CD4-positive, alpha-beta T cell treated with Interleukin-12 subunit alpha and Interleukin-12 subunit beta, for 1 hour (primary cell): ENCODE measurements at regions not wholly inside any gene's neighbourhood (a gene's known extent, or its start where the extent isn't known, plus 50 kb on each side); places are given as distances from the start of the nearest gene placed in this dataset.

Experiments used
- DNase-seq: peaks from one replicate; pipeline ENCODE4 v3.0.0-alpha.2; 2020

DNA sequence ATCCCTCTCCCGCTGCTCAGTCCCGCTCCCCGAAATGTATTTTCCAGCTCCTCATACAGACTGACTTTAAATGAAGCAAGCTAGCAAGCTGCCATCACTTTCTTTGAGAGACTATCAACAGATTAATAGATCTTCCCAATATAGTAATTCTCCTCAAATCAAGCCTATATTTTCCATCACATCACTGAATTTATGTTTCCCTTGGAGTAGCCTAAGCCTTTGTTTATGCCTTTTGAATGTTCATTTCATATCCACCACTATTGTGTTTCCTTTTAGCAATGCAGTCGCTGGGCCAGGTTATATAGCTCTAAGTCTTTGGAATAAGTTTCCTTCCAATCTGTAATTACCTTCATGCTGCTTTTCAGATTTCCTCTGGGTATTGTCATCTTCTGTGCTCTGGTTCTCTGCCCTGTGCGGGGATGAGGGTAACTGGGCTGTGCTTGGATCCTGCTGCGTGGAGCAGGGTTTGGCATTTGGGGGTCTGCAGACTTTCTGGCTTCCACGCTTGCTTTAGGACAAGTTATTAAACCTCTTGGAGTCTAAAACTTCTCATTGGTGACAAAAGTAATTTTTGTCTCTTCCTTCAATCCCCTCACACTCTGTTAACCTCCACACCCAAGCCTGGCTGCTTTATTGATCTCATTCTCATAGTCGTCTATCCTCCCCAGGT lies 256.9 kb downstream of the DLEU7 start:
- no peak for DNase-seq

DNA sequence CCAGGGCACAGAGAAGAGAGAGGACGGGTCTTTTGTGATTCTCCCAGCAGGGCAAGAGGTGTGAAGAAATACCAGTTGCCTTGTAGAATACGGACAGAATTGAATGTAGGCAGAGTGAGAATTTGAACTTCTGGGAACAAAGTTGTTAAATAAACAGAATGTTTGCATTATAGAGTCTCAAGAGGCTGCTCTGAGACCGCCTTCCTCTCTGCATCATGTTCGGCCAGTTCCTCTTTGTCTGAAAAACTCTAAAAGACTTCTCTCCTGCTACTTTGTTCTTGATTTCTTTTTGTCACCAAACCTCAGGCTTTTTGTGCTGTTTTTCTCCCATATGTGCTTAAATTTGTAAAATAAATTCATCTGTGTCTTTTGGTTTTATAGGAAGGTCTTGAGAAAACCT lies 256.4 kb downstream of the DLEU7 start:
- DNase-seq: no peak

DNA sequence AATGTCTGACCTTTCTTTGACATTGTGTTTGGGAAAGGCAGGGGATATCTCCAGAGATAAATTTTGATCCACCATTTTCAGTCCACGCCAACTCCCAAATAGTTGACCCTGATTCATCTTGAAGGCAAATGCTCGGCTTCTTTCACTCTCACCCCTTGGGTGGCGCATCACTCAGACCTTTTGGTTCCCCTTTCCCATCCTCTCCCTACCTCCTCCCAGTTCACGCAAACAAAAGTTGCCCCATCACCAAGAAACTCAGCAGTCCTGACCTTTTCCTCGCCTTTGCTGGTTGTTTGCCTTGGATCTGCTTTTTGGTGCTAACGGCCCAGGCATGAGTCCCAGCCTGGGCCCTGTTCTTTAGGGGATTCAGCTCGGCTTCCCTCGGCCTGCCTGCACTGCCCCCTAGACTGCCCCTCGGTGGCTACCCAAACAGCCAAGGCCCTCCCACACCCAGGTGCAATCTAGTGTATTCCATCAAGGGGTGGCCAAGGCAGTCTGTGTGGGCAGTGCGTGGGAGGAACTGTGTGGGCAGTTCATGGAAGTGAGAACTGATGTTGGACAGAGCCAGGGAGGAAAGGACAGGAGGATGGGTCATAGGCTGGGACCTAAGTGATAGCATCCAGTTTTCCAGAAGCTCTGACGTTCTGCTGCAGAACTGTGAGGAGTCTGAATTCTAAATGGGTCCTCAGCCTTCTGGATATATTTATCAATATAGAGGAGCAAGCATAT lies 255.7 kb downstream of the DLEU7 start:
- DNase-seq: no peak

DNA sequence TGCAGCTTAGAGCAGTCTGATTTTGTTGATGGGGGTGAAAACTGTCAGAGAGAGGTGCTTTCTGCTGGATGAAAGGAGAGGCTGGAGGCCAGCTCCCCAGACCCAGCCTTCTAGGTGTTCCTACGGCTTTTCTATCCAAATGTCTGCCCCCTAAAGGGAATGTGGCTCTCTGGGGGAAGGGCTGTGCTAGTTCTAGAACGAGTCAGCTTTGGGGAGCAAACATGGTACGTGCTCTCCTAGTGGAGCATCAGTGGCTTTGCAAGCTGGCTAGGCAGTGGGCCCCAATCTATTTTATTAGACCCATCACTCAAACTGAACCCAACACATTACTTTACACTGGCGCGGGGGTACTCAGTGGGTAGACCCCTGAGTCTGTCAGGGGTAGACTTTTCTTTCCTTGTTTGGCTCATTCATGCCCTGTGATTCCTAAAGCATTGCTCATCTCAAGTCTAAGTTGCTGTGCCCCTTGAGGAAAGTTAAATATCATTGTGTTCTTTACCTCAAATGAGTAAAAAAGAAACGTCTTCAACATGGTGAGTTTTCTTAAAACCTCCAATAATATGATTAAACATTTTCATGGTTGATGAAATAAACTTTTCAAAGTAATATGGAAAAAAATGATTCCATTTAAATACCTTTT lies 254.9 kb downstream of the DLEU7 start:
- no peak for DNase-seq

DNA sequence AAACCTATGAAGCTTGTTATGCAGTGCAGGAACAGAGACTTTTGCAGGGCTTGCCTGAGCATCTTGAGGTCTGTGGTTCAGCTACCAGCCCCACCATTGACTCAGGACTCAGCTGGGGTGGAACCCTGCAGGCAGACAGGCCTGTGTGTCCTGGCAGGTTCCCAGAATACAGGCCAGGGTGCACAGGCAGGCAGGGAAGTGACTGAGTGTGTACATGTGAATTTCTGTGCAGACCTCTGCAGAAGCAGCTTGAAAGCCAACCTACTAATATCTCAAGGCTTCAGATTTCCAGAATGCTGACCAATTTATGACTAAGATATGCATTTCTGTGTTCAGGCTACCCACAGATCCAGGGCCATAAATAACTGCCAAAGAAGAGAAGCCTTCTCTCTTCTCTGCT lies 254.4 kb downstream of the DLEU7 start:
- DNase-seq: no peak

DNA sequence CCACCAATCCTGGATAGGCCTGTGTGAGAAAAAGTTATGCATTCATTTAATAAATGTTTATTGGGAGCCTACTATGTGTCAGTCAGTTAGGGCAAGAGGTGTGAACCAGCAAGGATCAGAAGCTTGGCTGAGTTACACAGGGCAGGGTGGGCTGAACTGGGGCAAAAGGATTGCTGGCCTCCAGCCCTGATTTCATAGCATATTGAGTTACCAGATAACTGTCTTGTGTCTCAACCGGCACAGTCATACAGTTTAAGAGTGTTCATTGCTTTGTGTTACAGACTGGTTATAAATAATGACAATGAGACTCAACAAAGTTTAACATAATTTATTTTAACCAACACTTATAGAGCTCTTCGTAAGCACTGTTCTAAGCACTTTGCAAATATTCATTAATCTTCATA lies 253.8 kb downstream of the DLEU7 start:
- no peak for DNase-seq

DNA sequence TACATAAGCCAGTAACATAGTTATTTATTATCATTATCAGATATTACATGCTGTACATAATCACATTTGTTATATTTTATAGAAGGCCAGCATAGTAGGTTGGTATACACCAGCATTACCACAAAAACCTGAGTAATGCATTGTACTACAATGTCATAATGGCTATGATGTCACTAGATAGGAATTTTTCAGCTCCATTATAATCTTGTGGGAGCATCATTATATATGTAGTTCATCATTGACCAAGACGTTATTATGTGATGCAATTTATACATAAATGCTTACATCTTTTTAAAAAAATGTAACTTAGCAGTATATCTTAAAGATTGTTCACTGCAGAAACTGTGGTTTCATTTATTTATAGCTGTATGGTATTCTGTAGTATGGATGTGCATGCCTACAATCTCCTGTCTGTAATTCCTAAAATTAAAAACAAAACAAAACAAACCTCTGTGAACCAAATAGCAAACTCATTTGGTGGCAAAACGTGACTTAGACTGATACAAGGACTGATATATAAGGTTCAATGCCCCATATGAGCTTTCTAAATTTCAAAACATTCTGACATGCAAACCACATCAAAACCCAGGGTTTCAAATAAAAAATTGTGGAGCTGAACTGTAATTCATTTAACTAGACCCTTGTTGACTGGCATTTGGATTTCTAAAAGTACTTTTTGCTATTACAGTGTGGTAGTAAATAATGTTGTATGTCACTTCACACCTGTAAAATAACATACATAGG lies 250.9 kb downstream of the DLEU7 start:
- no peak for DNase-seq

DNA sequence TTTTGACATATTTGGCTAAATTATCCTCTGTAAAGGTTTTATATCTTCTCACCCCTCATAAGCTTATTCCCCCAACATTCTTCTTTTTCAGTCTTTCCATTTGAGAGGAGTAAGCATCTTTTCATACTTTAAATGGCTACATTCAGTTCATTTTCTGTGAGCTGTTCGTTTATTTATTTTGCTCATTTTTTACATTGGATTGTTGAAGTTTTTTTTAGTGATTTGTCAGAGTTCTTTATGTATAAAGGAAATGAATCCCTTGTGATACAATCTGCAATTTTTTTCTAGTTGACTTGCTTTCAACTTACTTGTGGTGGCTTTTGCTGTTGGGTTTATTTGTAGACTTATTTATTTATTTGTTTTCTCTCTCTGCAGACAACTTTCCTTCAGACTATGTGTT lies 250.3 kb downstream of the DLEU7 start:
- no peak for DNase-seq

DNA sequence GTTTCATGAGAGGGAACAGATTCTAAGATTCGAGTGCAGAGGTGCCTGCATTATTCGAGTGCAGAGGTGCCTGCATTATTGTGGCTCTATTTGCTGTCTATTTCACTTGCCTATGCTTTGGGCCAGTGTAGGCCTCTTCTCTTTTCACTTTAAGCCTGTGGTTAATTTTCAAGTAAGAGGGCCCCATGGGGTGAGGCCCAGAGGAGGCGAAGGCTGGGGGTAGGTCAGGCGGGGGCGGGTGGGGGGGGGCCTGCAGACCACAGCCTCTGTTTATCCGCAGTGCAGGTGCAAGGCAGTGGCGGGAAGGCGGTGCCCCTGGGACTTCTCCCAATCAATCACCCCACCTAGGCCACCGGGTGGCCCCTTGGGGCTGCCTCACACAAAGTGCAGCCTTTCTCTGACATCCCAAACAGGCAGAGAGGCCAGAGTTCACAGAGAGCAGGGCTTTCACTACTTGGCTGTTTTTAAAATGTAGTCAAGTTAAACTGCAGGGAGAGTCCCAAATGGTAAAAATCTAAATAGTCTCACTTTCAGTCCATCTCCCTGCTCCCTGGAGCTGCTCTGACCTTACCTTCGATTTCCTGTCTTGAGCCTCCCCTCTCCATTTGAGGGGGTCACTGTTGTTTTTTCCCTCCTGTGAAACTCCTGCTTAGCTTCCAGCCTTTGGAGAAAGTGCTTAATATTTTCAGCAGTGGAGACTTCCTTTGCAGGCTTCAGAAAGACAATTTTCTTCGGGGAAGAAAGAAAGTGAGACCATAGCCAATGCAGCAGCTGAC lies 249.0 kb downstream of the DLEU7 start:
- no peak for DNase-seq

DNA sequence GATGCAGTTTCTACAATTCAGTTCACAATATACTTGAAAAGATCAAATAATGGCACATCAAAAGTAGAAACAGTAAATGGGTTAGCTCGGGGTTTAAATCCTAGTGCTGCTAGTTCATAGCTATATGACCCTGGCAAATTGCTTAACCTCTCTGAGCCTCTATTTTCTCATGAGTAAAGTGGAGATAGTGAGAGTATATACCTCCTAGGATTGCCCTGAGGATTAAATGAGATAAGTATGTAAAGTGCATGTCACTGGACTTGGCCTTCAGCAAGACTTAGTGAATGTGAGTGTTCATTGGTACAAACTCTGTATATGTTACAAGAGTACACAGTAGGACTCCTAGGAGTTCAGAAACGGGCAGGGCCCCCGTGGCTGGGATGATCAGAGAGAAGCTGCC lies 248.3 kb downstream of the DLEU7 start:
- DNase-seq: no peak

DNA sequence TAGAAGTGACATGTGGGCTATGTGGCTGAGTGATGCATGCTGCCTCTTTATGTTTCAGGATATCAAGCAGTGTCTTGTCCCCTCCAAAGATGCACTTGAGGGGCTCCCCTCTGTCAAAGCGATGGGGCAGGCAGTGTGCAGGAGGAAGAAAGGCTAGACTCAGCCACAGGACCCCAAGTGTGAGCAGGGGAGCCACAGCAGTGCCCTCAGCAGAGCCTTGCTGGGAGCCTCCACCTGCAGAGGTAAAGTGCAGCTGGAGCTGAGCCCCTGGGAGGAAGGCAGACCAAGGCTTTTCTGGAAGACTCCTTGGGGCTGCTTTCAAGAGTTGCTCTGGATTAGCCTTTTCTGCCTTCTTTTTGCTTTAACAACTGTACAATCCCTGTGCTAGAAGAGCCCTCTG lies 247.3 kb downstream of the DLEU7 start:
- DNase-seq: no peak

DNA sequence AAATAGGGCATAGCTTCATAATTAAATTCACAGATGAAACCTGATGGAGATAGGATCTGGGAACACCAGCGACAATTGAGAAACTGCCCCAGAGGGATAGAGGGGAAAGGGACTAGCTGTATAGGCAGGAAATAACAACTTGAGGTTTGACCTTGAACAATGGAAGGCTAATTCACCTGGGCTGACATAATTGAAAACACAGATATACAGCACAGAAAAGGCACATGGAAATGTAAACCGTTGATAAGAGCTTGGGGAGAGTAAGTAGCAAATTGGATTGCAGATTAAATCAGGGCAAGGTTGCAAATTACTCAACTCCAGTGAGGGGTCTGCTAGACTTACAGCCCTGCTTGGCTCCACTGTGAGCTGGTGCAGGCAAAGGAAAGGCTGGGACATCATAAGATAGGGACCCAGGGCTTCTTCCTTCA lies 246.7 kb downstream of the DLEU7 start:
- DNase-seq: no peak

DNA sequence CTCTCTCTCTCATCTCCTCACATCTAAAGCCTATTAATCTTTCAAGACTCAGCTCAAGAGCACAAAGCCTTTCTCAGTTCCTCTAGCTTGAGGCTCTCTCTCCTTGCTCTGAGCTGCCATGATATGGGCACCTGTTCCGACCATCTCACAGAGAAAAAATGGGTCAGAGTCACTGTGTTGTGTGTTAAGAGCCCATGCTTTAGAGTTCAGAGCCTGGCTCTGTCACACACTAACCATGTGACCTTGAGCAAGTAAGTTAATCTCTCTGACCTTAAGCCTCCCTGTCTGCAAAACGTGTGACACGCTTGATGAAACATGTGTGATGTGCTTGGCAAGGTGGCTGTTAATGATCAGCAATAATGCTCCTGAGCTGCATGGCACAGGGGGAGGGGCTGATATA lies 245.2 kb downstream of the DLEU7 start:
- DNase-seq: no peak

DNA sequence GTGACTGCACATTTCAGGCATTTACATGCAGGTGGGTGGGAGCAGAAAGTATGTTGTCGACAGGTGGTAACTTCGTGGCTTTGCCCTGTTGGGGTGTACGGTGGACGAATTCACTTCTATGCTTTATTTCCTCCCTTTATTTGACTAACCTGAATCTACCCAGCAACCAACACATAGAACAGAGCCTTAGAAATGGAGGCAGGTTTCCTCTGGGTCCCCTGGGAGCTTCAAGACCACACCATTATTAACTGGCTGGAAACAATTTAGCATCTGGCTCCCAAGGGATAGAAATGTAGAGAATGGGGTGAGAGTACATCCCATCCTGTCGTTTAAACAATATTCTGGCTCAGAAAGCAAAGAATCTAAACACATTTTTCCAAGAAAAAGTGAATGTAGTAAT lies 244.4 kb downstream of the DLEU7 start:
- DNase-seq: no peak

DNA sequence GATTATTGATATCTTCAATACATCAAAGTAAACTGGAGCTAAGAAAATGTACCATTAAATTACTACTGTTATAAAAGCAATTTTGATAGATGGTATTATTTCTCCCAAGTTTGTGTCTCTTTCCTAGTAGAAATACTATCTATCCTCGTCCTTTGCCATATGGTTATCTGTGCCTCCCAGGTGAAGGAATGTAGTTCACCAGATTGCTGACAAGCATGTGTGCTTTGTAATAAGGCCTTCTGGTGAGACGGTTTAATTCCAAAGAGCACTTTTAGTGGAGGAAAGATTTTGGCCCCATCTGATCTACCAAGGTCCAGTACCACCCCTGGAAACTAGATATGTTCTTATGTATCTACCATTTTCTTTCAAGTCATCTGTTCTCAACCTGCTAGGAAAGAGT lies 243.6 kb downstream of the DLEU7 start:
- no peak for DNase-seq

DNA sequence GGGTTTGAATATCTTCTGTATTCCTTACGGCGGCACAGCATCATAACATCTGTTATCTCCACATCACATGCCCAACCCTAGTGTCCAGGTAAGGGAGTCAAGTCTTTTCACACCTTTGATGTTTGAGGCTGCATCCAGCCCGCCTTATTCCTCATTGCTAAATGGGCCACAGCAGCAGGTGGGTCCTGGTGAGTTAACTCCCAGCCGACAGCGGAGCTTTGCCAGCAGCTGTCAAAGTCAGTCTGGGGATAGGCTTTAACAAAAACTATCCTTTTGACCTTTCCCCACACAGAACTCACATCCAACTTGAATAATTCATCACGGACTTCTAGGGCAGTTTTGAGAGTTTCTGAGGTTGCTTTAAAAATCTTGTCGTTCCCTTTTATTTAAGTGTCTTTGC lies 235.1 kb downstream of the DLEU7 start:
- DNase-seq: no peak

DNA sequence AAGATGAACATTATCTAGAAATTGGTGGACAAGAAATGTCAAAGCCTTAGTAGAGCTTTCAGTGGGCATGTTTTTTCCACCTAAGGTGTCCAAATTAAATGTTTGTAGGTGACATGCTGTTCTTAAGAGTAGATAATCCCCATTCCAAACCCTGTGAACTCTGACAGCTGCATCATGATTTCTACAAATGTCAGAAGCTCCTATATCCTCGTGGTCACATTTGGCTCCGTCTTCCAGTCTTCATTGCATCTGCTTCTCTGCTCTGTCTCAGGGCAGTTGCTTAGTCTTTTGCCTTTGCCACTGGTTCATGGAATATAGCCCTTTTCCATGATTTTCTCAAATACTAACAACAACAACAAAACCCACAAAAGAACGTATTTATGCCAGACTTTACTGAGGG lies 234.5 kb downstream of the DLEU7 start:
- no peak for DNase-seq

DNA sequence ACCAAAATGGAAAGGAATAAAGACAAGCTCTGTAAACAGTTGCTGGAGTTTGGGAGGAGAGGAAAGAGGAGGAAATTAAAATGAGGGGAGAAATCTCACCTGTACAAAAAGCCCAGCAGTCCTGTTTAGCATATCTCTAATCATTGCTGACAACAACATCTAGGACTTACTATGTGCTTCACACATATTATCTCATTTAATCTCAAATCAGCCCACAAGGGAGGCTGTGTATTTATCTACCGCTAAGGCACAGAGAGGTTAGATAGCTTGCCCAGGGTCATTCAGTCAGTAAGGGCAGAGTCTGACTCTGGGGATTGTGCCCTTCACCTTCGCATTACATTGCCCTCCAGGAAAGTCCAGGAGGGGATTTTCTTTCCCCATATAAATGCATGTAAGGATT lies 233.3 kb downstream of the DLEU7 start:
- DNase-seq: no peak

DNA sequence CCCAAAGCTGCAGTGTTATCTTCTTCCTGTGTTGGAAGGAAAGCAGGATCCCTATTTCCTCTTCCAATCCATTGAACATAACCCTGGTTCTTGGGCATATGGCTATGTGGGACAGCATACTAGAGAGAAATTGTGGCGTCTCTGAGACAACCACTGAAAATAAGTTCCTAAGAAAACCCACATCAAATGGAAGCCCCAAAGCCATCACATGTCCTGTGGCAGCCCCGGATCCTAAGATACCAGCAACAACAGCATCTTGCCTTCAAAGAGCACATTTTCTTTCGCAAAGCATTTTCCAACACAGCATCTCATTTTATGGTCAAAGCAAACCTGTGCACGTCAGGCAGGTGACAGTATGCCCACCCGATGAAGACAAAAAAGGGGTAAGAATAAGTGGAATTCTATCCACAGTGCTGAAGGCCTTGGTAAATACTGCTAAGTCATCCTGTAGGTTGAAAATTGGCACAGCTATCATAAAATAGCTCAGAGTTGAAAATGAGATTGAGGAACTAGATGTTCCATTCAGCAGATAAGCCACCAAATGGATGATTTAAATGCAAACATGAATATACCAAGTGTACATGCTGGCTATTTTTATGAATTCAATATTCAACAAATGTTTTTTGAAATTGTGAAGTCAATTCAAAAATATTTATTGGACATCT lies 232.2 kb downstream of the DLEU7 start:
- DNase-seq: no peak

DNA sequence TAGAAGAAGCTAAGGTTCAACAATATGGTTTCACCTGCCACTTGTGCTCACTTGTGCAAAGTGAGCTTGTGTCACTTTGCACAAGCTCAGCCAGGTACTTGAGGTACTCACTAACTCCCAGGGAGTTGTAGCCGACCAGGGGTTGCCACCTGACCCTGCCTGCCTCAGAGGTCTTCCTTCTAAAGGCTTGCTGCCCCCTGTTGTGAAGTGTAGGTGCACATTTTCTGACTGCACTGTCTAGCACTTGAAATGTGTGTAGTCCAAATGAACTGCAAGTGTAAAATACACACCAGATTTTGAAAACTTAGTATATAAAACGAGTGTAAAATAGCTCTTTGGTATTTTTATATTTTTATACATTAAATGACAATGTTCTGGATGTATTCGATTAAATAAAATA lies 230.8 kb downstream of the DLEU7 start:
- no peak for DNase-seq

DNA sequence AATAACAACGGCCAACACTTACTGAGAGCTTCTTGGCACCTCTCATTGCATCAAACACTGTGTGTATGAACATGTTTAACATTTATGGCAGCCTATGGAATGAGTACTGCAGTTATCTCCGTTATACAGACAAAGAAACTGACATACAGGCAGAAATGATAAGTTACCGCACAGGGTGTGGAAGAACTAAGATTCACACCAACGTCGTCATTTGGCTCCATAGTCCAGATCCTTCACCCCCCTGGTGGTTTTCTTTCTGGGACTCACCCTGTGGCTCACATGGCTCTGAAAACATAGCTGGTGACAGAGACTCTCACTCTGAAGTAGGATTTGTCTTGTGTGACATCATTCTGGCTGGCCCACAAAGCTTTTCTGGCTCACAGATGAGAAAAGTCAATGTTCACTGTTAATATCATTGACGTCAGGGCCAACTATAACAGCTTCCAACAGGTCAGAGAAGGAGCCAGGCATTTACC lies 230.1 kb downstream of the DLEU7 start:
- DNase-seq: no peak

DNA sequence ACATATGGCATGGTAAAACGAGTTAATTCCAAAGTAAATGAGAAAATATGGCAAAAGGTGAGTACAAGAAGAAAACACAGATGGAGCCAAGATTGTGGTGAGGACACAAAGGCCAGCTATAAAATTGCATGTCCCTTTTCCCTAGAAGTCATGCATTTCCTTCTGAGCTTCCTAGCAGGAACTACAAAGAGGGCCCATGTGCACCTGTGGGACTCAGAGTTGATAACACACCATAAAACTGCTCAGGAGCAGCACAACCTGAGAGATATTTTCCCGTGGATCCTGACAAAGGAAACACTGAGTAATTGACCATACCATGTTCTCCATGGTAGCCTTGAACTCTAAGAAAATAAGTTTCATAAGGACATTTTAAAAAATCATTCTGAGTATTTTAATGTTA lies 228.3 kb downstream of the DLEU7 start:
- DNase-seq: no peak
